ENCODE measurements at regions not wholly inside any gene's neighbourhood (a gene's known extent, or its start where the extent isn't known, plus 50 kb on each side); places are given as distances from the start of the nearest gene placed in this dataset.

DNA sequence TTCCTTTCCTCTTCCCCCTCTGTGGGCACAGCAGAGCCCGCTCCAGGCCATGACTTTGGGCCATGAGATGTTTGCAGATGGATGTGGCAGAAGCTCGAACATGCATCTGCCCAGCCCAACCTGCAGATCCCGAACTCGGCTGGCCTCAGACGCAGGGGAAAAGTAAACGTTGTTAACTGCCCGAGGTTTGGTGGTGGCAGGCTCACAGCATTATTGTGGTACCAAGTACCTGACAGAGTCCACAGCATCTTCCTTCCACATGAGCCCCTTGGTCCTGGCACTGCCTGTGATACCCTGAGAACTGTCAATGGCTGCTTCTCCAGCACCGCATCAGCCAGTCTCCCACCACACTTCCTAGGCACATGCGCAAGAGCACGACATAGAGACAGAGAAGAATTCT lies 424.3 kb downstream of the OCA2 start:
- Histone ChIP-seq H3K27me3 (ENCODE audit: control insufficient read depth, low read length) (no peaks in the 10 kb centered on the region), H4K20me1 (ENCODE audit: control insufficient read depth, insufficient read depth, low read depth, low read length) (no peaks in the 10 kb centered on the region), H3K9me3 (ENCODE audit: control insufficient read depth, insufficient read depth, low read length) (peaks cover 21% of the 10 kb centered on the region; the same call in 1 of the 2 replicates), H3K4me3 (ENCODE audit: low read length) (no peak overlapping the region), H3K27ac (ENCODE audit: low read depth, low read length) (no peak overlapping the region), H3F3A (ENCODE audit: control insufficient read depth, insufficient read depth) (no peaks in the 10 kb centered on the region), H3K36me3 (ENCODE audit: control insufficient read depth, low read length) (no peaks in the 10 kb centered on the region), H3K4me1 (ENCODE audit: control insufficient read depth, low read length) (no peaks in the 10 kb centered on the region), H3K4me2 (ENCODE audit: low read length) (no peak overlapping the region), H3K9me2 (replicated peaks; ENCODE audit: control insufficient read depth, low read length) (no peaks in the 10 kb centered on the region), H3K79me2 (ENCODE audit: control insufficient read depth, low read length) (no peaks in the 10 kb centered on the region)
- TF ChIP-seq, protein P1, sequence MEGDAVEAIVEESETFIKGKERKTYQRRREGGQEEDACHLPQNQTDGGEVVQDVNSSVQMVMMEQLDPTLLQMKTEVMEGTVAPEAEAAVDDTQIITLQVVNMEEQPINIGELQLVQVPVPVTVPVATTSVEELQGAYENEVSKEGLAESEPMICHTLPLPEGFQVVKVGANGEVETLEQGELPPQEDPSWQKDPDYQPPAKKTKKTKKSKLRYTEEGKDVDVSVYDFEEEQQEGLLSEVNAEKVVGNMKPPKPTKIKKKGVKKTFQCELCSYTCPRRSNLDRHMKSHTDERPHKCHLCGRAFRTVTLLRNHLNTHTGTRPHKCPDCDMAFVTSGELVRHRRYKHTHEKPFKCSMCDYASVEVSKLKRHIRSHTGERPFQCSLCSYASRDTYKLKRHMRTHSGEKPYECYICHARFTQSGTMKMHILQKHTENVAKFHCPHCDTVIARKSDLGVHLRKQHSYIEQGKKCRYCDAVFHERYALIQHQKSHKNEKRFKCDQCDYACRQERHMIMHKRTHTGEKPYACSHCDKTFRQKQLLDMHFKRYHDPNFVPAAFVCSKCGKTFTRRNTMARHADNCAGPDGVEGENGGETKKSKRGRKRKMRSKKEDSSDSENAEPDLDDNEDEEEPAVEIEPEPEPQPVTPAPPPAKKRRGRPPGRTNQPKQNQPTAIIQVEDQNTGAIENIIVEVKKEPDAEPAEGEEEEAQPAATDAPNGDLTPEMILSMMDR (IDR thresholded peaks at IDR 0.05; ENCODE audit: low read depth, low read length, poor library complexity, severe bottlenecking): no peak
- no peak for TF ChIP-seq EZH2phosphoT487 (IDR thresholded peaks at IDR 0.05; ENCODE audit: borderline replicate concordance, low read length)

DNA sequence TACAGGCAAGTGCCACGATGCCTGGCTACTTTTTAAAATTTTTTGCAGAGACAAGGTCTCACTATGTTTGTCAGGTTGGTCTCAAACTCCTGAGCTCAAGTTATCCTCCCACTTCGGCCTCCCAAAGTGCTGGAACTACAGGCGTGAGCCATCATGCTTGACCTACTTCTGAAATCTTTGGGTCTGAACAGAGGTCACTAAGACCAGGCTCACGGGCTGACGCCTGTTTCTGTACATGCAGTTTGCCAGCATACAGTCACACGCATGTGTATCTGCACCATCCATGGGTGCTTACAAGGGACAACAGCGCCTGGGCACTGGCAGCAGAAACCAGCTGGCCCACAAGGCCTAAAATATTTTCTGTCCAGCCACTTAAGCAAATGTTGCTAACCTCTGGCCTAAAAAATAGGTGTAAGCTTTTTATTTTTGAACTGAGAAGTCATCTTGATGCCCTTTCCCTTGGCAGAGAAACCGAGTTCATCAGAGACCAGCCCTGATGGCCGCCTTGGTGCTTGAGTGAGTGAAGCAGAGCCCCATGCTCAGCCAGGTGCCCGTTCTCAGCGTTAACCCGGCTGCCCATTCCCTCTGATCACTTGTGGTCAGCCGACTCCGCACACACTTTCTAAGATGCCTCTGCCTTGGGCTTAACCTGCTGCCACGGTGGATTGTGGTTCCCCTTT lies 425.2 kb downstream of the OCA2 start:
- H3K4me3 ChIP-seq (ENCODE audit: low read length): no peak overlapping the region
- no peaks in the 10 kb centered on the region for H3K79me2 ChIP-seq (ENCODE audit: control insufficient read depth, low read length)
- TF ChIP-seq EZH2phosphoT487 (IDR thresholded peaks at IDR 0.05; ENCODE audit: borderline replicate concordance, low read length): no peak
- TF ChIP-seq, protein P1 (IDR thresholded peaks at IDR 0.05; ENCODE audit: low read depth, low read length, poor library complexity, severe bottlenecking): no peak
- H3K36me3 ChIP-seq (ENCODE audit: control insufficient read depth, low read length): no peaks in the 10 kb centered on the region
- no peaks in the 10 kb centered on the region for H4K20me1 ChIP-seq (ENCODE audit: control insufficient read depth, insufficient read depth, low read depth, low read length)
- H3K4me2 ChIP-seq (ENCODE audit: low read length): no peak overlapping the region
- no peaks in the 10 kb centered on the region for H3F3A ChIP-seq (ENCODE audit: control insufficient read depth, insufficient read depth)
- H3K27ac ChIP-seq (ENCODE audit: low read depth, low read length): no peak overlapping the region
- no peaks in the 10 kb centered on the region for H3K27me3 ChIP-seq (ENCODE audit: control insufficient read depth, low read length)
- no peaks in the 10 kb centered on the region for H3K9me2 ChIP-seq (replicated peaks; ENCODE audit: control insufficient read depth, low read length)
- H3K9me3 ChIP-seq (ENCODE audit: control insufficient read depth, insufficient read depth, low read length): peaks cover 23% of the 10 kb centered on the region; the same call in 1 of the 2 replicates
- no peaks in the 10 kb centered on the region for H3K4me1 ChIP-seq (ENCODE audit: control insufficient read depth, low read length)

DNA sequence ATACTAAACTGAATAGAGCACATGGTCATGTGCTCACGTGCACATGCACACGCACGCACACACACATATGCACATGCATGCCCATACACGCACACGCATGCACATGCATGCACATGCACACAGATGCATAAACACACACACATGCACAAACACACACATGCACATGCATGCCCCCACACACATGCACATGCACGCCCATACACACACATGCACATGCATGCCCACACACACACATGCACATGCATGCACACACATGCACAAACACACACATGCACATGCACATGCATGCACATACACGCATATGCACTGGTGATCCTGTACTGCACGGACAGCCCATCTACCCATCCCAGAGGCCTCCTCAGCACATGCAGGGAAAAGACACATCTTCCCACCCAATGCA lies 426.6 kb downstream of the OCA2 start:
- Histone ChIP-seq H3K4me1 (ENCODE audit: control insufficient read depth, low read length) (no peaks in the 10 kb centered on the region), H3K9me3 (ENCODE audit: control insufficient read depth, insufficient read depth, low read length) (peaks cover 23% of the 10 kb centered on the region; the same call in 1 of the 2 replicates), H3F3A (ENCODE audit: control insufficient read depth, insufficient read depth) (no peaks in the 10 kb centered on the region), H3K79me2 (ENCODE audit: control insufficient read depth, low read length) (no peaks in the 10 kb centered on the region), H3K27me3 (ENCODE audit: control insufficient read depth, low read length) (no peaks in the 10 kb centered on the region), H3K9me2 (replicated peaks; ENCODE audit: control insufficient read depth, low read length) (no peaks in the 10 kb centered on the region), H3K4me2 (ENCODE audit: low read length) (no peak overlapping the region), H3K4me3 (ENCODE audit: low read length) (no peak overlapping the region), H3K36me3 (ENCODE audit: control insufficient read depth, low read length) (no peaks in the 10 kb centered on the region), H3K27ac (ENCODE audit: low read depth, low read length) (no peak overlapping the region), H4K20me1 (ENCODE audit: control insufficient read depth, insufficient read depth, low read depth, low read length) (no peaks in the 10 kb centered on the region)
- TF ChIP-seq, protein P1 (IDR thresholded peaks at IDR 0.05; ENCODE audit: low read depth, low read length, poor library complexity, severe bottlenecking): no peak
- no peak for TF ChIP-seq EZH2phosphoT487 (IDR thresholded peaks at IDR 0.05; ENCODE audit: borderline replicate concordance, low read length)

All from DOHH2 (cell line).